NCI-H1092 treated with DMSO at 0.1 percent for 48 hours (cell line): ENCODE measurements at regions not wholly inside any gene's neighbourhood (a gene's known extent, or its start where the extent isn't known, plus 50 kb on each side); places are given as distances from the start of the nearest gene placed in this dataset.

Experiments
- DNase-seq: peaks from one replicate; lab custom pipeline; 2025; lab: John Stamatoyannopoulos, UW

DNA sequence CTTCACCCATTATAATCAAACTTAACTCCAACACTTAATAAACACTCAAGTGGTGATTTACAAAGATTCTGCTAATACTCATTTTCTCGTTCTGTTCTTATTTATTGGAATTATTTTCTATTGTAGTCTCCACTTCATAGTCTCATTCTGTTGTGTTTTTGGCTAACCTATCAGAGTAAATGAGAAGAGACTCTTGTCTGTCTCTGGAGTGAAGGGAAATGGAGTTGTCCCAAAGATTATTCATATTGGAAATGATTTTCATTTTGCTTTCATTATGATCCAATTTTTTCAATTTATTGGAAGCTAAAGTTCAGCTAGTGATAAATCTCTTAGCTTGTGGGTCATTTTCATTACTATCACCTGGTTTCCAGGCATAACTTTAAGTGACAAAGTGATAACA, 454.9 kb upstream of the JAG1 start:
- DNase-seq: no peak

DNA sequence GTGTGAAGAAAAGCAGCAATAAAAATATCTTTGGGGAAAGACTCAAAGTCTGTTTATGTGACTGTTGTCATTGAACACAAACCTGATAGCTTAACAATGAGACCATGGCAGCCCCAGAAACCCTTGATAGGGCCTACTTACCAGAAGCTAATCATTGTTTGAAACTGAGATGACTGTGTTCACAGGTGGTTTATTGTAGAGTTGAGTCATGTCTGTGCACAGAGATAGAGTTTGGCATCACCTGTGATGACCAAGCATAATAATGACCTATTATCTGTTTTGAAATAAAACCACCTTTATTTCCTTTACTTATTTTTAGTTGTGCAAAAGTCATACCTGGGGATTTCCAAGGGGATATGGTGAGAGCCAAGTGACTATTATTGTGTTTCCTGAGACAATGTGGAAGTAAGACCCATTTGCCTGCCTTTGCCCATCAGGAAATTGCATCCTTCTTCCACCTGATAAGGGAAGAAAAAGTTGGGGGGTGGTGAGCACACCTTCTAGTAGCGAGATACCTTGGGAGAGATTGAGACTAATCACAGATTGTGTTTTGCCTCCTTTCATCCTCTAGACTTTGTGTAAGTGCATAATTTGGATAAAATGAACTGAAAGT, 456.9 kb upstream of the JAG1 start:
- DNase-seq: no peak

DNA sequence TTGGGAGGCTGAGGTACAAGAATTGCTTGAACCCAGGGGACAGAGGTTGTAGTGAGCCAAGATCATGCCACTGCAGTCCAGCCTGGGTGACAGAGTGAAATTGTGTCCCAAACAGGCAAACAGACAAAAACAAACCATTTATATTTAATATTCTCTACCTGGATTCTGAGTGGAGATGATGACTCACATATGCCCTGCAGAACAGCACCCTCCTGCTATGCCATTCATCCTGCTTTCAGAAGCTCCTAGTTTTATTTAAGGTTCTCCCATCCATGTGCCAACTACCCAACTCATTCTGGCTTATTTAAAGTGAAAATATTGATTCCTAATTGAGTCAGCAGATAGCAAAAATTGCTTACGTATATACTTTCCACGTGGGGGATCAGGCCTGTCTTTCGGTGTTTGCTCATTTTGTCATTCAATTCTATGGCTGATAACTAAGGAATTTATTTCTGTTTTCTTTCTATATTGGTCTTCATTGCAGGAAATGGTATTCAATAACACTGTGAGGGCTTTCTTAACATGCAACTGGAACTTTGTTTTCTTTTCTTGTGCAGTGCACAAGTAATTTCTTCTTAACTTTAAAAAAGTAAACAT, 459.1 kb upstream of the JAG1 start:
- no peak for DNase-seq

DNA sequence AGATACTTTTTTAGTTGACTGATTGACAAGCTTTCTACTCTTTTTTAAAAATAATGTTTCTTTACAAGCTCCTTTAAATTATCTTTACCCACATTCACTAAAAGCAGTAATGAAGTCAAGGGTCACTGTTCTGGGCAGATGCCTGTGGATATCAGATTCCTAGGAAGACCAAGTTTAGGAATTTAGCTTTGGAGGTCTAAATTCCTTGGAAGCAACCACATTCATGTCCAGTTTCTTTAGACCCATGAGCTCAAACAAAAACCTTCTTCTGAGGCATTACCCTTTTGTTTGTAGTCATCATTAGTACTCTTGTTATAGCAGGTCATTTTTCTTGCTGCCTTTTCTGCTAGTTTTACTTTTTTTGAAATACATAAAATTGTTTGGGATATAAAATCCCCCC, 462.9 kb upstream of the JAG1 start:
- DNase-seq: no peak

DNA sequence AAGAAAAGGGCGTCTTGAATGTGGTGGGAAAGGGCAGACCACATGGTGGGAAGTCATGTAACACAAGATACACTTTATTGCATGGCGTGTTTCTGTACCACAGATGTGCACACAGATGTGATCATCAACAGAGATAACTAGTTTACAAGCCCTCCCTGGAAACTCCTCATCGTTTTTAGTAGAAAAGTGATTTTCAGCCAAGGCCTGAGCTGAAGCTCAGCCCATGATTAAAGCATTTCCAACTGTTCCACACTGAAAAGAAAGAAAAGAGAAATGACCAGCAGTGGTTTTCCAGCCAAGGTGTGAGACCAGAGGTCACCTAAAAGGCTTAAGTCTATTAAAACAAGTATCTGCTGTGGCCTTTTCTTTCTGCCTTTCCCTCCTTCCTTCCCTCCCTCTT, 463.9 kb upstream of the JAG1 start:
- no peak for DNase-seq

DNA sequence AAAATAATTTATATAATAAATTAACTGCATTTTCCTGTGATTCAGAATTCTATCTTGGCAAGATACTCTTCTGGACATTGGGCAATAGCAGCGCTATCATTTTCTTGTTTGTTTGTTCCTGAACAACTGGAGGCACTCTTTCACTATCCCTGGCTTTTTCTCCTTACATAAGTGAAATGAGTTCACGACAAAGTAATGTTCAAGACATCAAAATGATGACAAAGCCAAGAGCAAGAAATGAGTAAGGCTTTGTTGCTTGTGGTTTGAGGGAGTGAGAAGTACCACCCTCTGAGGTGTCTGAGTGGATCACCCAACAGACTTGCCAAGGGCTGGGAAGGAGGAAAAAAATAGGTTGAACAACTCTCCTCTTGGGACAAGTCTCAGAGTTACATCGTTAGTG, 466.6 kb upstream of the JAG1 start:
- DNase-seq: no peak

DNA sequence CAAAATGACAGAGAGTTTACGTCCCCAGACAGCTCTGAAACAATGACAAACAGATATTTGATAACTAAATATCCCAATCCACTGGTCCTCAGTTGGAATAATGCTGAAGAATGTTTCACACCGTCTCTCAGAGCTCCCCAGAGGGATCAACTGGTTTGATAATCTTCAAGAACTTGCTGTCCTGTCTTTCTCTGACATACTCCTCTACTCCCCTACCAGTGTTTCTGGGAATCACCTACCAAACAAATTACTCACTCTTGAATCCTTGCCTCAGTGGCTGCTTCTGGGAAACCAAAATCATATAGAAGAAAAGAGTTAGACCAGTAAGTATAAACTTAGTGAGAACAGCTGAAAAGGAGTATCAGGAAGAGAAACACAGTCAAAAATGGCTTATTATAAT, 469.7 kb upstream of the JAG1 start:
- no peak for DNase-seq

DNA sequence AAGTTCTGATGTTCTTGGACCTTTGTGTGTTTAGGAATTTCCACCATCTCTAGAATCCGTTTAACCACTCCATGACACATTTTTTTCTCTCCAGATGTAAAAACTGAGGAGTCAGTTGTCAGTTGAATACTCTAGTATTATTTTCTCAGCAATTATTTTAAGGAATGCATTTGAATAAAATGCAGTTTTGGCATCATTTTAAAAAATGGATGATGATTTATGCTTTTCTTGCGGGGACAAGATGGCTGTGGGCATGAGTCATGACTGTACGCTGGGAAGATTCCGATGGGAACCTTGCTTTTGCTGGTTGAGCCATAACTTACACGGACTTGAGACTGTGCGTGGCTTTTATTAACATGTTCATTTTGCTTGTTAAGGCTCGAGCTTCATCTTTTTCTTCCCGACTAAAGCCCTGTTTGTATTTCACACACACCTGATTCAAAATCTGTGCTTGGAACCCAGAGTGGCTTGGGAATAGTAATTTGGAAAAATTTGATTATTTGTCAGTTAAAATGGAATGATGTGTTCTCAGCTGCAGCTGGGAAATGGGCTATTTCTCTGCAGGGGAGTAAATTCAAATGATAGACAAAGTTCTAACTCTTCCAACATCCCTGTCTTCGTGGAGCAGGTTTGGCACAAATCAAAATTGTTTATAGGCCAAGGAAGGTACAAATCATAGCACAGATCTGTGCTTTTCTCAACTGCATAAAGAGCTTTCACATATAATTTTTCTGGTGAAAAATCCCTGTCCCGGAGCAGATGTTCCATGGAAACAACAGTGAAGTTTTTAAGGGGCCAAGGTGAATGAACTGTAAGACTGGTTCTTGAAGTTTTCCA, 470.5 kb upstream of the JAG1 start:
- no peak for DNase-seq

DNA sequence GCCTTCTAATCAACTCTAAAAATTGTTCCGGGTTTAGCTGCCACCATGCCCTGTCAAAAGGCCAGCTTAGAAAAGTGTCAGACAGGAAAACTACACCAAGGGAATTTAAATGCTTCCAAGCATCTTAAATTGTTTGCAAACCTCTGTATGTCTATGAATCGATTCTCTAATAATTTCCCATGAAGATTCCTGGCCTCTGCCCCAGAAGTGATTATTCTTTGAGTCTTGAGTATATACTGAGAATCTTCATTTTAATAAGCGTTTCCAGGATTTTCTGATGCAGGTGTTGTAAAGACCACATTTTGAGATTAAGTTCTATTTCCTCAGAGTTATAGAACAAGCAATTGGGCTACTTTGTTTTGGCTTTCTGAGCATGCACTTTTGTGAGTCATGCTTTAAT, 471.8 kb upstream of the JAG1 start:
- DNase-seq: no peak

DNA sequence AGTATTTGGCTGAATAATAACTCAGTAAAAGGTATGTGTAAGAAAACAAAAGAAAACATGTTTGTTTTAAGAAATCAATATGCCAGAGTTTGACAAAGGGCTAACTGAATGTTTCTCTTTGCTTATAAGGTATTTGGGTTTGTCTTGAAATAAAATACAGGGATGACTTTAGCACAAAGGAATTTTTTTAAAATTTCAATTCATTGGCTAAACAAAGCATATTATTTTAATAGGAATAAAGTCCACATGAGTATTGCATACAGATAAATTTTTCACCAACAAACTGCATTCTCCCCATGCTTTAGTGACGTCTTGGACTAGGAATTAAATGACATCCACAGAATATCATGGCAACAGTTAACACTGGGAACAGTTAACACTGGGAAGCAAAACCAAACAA, 480.0 kb upstream of the JAG1 start:
- no peak for DNase-seq

DNA sequence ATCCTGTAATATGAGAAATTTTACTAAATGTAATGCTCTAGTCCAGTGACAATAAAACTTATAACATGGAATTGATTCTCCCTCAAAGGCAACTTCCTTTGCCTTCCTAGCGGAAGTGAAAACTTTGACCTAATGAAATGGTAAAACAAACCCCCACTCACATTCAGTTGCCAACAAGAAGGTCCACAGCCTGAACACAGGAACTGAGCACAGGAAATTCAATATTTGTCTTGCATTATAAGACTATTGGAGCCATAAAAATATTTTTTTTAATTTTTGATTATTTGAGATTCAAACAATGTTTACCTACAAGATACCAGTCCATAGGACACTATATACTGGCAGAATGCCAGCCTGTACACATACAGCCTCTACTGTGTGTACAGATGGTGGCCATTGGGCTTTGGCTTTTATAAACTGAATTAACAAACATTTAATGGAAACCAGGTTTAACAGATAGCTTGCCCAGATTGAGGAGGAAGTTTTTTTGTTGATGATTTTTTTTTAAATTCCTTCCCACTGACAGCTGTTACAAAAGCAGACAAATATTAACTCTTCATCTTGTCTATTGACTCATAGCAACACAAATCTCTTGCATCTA, 481.5 kb upstream of the JAG1 start:
- DNase-seq: peak; percentile 32

DNA sequence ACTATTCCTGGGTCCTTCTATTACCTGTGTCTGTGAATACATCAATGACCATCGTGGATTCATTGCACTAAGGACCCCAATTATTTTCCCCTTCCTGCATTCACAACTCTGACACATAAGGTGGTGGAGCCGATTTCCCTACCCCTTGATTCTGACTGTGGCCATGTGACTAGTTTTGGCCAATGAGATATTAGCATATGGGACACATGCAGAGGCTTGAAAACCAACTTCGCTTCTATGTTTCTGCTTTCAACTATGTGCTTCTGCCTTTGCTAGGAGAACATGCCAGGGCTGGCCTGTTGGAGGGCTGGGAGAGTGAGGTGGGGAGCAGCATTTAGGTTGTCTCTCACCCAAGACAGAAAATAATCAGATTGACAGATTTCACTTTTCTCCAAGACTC, 483.1 kb upstream of the JAG1 start:
- DNase-seq: no peak

DNA sequence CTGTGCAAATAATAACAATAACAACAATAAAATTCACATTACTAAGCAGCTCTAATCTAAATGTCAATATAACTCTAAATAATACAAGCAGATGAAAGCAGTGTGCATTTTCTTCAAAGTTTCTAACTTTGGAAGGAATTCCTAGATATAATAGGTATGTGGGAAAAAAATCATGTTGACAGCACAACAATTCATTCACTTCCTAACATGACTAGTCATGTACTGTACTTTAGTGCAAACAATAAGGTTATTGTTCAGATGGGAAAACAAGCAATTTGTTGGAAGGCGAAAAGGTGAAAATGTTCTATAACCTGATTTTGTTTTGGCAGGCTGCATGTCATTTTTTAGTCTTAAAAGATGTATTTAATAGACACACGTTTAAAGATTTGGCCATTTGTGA, 484.3 kb upstream of the JAG1 start:
- no peak for DNase-seq

DNA sequence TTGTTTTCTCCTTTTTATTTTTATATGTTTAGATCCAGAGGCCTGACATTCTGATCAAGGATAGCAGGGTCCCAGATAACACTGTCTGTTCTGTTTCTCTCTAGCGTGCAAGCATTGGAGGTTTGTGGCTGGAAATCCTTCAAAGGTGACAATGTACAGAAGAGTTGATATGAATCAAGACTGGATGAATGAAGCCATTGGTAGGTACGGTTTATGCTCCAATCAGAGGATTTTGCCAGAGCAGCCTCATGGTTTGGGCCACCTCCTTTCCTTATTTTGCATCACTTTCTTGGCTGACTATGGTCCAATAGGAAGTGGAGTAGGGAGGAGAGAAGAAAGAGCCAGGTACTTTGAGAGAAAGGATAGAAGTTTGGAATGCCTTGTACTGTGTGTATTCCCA, 484.8 kb upstream of the JAG1 start:
- DNase-seq: no peak

DNA sequence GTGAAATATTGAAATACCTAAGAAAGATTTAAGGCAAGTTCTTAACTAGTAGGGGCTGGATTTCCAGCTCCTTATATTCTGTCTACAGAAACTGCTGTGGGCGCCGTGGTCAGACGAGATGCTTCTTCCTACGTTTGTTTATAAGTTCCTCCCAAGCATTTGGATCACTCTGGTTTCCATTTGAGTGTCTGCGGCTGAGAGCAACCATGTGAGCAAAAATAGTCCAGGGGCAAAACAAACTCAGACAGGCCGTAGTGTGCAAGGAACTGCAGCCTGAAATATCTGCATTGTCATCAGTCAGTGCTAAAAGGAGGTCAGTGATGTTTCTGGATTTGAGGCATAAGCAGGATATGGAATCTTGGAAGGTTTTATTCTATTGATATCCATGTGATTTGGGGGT, 485.9 kb upstream of the JAG1 start:
- no peak for DNase-seq

DNA sequence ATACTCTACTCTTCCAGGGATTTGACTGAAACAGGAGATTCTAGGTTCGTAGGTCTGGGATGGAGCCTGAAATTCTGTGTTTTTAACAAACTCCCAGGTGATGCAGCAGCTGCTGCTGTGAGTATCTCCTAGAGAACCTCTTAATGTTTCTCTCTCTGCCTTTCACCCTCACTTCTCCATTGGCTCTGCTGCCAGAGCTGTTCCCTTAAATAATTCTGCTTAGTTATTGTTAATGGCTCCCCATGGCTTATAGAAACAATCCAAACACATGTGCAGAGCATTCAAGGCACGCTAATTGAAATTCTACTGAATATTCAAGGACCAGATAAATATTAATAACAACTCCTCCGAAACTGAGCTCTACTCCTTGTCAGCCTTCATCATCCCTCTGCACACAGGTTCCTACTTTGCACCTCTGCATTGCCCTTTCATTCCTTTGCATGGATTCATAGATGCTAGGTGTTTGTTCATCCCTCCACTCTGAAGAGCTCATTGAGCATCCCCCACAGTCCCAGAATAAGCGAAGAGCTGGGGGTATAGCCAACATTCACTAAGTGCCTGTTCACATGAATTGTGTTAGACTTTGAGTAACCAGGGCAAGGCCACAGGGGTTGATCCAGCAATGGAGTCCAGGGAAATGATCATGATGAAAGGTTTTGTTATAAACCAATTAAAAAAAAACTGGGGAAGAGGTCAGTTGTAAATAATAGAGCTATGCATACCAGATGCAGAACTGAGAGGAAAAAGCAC, 488.4 kb upstream of the JAG1 start:
- no peak for DNase-seq

DNA sequence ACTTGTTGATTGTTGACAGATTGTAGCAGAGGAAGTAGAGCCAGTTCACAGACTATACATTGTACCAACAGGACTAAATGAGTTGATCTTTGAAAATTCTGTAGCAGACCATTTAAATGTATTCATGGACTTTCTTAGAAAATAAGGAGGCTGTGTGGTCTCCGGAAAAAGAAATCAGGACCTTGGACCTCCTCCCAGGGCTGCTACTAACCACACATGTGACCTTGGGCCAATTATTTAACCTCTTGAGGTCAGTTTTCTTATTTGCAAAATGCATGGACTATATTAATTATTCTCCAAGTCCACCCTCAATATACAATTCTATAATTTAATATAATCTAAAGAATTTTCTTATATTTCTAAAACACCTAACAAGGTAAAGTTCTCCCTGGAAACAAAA, 492.0 kb upstream of the JAG1 start:
- no peak for DNase-seq

DNA sequence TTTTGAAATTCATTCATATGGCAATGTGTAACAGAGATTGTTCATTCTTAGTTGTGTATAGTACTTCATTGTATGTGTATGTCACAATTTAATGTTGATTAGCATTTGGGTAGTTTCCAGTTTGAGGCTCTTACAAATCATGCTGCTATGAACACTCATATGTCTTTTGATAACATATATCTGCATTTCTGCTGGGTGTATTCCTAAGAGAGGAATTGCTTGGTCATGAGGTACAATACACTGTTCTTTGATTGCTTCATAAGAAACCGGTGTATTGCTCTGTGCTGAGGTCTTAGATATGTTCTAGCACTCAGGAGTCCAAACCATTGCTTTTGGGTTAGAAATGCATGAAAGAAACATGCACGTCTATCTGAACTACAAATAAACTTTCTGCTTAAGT, 492.9 kb upstream of the JAG1 start:
- DNase-seq: no peak

DNA sequence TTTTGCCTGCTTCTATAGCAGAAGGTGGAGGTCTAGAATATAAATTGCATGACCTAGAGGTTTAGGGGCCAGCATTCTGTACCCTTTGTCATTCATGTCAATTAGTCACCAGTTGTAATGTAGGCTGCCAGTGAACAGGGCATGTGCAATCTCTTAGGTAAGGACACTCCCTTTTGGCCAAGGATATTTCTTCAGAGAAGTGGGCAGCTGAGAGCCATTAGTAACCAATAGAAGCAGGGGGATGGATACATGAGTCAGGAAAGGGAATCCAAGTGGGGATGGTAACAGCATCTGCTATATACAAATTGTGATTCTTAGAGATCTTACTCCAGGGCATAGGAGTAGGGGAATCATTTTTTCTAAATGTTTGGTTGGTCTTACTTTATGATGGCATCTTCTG, 494.2 kb upstream of the JAG1 start:
- DNase-seq: no peak

DNA sequence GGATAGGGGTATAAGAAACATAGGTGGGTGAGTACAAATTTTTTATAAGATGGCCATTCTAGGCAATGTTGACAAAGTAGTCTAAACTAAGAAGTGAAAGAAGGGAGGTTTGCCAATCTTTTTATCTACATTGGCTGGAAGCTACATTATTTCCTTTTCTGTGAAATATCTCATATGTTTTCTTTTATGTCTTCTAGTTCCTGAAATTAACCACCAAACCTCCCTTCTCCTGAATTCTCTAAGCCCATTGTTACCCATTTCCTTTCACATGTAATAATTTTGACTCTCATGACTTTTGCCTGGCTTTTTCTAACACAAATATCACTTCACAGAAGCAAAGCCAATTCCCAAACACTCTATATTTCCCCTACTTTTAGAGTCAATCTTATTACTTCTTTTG, 496.2 kb upstream of the JAG1 start:
- DNase-seq: no peak

DNA sequence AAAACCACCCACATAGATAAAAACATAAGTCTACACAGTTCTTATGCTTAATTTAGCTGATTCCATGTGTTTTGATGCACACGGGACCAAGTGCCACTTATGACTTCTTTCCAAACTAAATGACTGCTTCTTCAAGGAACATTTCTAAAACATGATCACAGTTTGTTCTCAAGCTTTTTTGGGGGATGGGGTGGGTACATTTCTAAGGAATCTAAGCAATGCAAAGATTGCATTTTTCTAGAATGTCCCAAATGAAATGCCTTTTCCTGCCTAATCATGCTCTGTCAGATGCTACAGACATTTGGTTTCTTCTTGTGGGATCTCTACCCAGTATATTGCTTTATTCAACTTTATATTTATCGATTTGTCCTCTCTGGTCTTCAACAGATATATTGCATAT, 496.8 kb upstream of the JAG1 start:
- no peak for DNase-seq

DNA sequence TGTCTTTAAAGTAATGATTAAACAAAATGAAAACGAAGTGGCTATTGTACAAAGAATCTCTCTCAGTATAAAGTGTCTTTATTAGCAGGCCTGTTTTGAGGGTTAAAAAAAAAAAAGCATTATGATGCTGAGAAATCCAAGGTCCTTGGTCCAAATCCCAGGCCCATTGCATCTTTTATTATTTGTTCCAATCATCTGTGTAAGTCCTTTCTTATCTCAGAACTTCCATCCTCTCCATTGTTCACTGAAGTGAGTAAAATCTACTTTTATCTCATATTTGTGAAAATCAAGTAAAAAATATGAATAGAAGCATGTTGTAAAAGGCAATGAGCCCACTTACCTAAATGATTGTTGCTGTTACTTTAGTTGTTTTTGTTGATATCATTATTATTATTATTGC, 499.1 kb upstream of the JAG1 start:
- DNase-seq: no peak

DNA sequence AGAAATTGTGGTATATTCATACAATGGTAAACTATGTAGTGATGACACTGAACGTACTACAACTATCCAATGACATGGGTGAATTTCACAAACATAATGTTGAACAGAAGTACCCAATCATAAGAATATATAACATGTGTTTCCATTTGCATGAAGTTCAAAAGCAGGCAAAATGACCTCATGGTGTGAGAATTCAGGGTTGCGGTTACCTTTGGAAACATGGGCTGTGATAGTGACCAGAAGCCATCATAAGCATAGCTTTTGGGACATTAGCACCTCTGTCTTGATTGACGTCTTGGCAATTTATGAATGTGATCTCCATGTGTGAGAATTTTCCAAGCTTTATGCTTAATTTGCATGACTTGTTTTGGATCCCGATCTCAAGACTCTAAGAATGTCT, 500.1 kb upstream of the JAG1 start:
- DNase-seq: no peak
